GM21528 (cell line): ENCODE measurements at regions not wholly inside any gene's neighbourhood (a gene's known extent, or its start where the extent isn't known, plus 50 kb on each side); places are given as distances from the start of the nearest gene placed in this dataset.

Source experiments
- ATAC-seq: cut with Tn5 transposase; IDR thresholded peaks from one replicate; pipeline ENCODE4 v1.9.1; 2021; ENCODE audit warnings: mild to moderate bottlenecking, moderate library complexity; ENCODE audit not compliant: unreplicated experiment, low FRiP score

GRCh38 chr22:22835771-22836291, 51.8 kb upstream of the IGLL5 start:
- ATAC-seq, result no peak

DNA sequence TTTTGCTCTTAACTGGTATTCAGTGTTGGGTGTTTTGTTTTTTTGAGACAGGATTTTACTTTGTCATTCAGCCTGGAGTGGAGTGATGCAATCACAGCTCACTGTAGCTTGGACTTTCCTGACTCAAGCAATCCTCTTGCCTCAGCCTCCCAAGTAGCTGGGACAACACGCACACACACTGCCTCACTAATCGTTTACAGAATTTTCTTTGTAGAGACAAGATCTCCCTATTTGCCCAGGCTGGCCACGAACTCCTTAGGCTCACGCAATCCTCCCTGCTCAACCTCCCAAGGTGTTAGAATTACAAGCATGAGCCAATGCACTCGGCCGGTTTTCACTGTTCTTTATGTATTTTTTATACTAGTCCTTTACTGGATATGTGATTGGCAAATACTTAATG, 51.0 kb upstream of the IGLL5 start:
- no peak for ATAC-seq
